ENCODE measurements at regions not wholly inside any gene's neighbourhood (a gene's known extent, or its start where the extent isn't known, plus 50 kb on each side); places are given as distances from the start of the nearest gene placed in this dataset.

DNA sequence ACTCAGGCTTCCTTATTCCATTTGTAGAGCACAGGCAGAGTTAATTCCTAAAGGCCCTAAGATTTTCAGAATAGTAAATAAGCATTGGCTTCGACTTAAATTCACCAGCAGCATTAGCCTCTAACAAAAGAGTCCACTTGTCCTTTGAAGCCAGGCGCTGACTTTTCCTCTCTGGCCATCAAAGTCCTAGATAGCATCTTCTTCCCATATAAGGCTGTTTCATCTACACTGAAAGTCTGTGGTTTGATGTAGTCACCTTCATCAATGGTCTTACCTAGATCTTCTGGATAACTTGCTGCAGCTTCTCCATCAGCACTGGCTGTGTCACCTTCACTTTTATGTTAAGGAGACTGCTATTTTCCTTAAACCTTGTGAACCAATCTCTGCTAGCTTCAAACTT lies 118.3 kb upstream of the SOX6 start:
- DNase-seq (ENCODE audit: low read depth): no peak
- H3K4me3 ChIP-seq (ENCODE audit: low read depth, low read length): no peak overlapping the region
- TF ChIP-seq, protein P1, sequence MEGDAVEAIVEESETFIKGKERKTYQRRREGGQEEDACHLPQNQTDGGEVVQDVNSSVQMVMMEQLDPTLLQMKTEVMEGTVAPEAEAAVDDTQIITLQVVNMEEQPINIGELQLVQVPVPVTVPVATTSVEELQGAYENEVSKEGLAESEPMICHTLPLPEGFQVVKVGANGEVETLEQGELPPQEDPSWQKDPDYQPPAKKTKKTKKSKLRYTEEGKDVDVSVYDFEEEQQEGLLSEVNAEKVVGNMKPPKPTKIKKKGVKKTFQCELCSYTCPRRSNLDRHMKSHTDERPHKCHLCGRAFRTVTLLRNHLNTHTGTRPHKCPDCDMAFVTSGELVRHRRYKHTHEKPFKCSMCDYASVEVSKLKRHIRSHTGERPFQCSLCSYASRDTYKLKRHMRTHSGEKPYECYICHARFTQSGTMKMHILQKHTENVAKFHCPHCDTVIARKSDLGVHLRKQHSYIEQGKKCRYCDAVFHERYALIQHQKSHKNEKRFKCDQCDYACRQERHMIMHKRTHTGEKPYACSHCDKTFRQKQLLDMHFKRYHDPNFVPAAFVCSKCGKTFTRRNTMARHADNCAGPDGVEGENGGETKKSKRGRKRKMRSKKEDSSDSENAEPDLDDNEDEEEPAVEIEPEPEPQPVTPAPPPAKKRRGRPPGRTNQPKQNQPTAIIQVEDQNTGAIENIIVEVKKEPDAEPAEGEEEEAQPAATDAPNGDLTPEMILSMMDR (IDR thresholded peaks at IDR 0.05; ENCODE audit: insufficient read depth, low read length): no peak

DNA sequence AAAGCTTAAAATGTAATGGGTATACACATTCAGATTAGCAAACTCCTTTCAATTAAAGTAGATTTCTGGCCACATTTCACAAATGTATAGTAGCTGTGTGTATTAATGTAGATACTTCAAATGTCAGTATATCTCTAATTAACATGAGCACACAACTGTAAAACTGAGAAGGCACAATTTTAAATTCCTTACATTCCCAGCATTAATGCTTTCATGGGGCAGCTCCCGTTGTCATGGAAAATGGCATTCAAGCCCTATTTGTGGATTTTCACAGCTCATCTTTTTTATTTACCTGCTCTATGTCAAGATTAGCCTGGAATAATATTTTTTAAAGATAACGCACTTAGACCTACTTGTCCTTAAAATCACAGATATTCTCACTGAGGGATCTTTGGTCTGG lies 113.6 kb upstream of the SOX6 start:
- TF ChIP-seq, protein P1 (IDR thresholded peaks at IDR 0.05; ENCODE audit: insufficient read depth, low read length): no peak
- DNase-seq (ENCODE audit: low read depth): no peak
- H3K4me3 ChIP-seq (ENCODE audit: low read depth, low read length): no peak overlapping the region

DNA sequence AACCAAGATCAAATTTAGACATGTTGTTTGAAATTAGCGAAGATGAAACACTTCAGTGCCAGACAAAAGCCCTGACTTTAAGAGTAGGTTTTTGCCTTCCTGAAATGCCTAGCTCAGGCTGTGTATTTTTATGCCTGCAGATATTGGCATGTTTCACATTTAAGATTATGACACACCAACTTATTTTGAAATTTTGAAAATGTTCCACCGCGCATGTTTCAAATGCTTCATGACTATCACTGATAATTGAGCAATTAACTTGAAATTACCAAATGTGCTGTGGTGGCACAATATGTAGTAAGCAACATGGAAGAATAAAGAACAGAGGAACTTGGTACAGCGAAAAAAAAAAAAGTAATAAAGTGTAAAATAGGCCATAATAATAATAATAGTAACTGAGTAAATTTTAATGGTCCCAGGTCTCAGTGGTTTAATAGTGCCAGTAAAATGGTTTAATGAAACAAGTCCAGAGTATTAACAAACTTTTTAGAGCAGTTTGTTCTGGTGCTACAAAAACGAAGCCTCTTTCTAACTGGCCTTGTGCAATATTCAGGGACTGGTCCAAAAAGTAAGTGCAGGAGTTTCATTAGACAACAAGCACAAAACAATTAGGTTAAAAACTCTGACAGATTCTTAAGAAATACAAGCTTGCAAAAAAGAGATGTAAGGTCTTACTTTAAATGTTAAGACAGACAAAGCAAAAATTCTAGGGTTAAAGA lies 112.5 kb upstream of the SOX6 start:
- no peak overlapping the region for H3K4me3 ChIP-seq (ENCODE audit: low read depth, low read length)
- TF ChIP-seq, protein P1 (IDR thresholded peaks at IDR 0.05; ENCODE audit: insufficient read depth, low read length): no peak
- no peak for DNase-seq (ENCODE audit: low read depth)

DNA sequence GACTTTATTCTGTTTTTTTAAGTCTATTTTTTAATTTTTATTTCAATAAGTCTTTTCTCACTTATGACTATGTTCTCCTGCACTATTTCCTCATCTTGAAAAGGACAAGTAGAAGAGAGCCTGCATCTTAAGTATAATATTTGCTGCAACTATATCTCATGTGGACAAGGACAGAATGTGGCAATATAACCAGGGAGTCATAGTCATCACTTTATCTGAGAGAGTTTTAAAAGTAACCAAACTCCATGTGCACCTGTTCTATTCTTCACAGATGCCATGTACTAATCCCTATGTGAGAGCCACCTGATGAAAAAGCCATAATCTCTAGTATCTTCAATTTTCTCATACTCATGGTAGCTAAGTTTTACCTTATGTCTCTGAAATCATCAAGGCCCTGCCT lies 104.2 kb upstream of the SOX6 start:
- TF ChIP-seq, protein P1 (IDR thresholded peaks at IDR 0.05; ENCODE audit: insufficient read depth, low read length): no peak
- H3K4me3 ChIP-seq (ENCODE audit: low read depth, low read length): no peak overlapping the region
- DNase-seq (ENCODE audit: low read depth): no peak

DNA sequence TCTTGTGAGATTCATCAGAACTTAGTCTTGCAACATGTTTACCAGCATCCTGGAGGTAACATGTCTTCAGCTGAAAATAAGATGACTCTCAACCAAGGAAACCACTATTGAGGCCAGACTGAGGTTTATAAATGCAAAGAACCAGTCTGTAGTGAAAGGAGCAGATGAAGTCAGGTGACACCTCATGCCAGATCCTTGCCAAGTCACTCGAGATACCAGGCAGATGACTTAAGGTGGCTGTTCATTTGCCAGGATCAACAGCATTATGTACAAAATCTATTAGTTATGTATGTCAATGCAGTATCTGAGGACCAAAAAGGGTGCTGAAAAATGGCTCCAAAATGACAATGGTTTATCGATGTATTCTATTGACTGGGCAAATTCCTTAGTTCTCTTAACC lies 100.0 kb upstream of the SOX6 start:
- H3K4me3 ChIP-seq (ENCODE audit: low read depth, low read length): no peak overlapping the region
- DNase-seq (ENCODE audit: low read depth): no peak
- TF ChIP-seq, protein P1 (IDR thresholded peaks at IDR 0.05; ENCODE audit: insufficient read depth, low read length): no peak

DNA sequence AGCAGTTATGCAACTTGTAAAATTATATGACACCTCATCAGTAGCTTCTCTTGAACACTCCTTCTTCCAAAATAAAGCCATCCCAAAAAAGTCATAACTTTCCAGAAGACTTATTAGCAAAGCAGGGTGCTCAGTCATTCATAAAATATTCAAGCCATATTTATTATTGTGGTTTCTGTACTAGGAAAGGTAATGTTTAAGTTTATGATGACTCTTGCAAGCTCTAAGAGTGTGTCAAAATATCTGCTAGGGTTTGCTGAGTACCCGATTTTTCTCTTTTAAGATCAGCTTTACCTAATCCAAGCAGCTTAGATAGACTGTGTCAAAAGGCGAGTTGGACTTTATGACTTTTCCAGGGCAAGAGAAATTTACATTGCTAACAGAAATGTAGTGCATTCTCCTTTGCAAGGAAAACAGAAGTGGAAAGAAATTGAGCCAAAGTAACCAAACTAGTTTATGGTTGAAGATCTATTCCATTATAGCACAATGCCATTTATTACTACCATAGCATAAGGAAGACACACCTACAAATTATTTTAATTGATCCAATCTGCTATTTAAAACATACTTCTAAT lies 98.0 kb upstream of the SOX6 start:
- TF ChIP-seq, protein P1 (IDR thresholded peaks at IDR 0.05; ENCODE audit: insufficient read depth, low read length): no peak
- no peak for DNase-seq (ENCODE audit: low read depth)
- no peak overlapping the region for H3K4me3 ChIP-seq (ENCODE audit: low read depth, low read length)
